ENCODE measurements at regions not wholly inside any gene's neighbourhood (a gene's known extent, or its start where the extent isn't known, plus 50 kb on each side); places are given as distances from the start of the nearest gene placed in this dataset.
"Not testable (repeated sequence)": the region's sequence is repeated elsewhere in the genome, so short reads cannot be mapped to it uniquely, and the experiment has no call there.

- peaks cover 29% of the 10 kb centered on the region for H3K9me3 ChIP-seq
- H3K9ac ChIP-seq, result no peak overlapping the region
- H3K27ac ChIP-seq, result no peak overlapping the region
- no peak overlapping the region for H3K4me2 ChIP-seq
- no peak overlapping the region for H3K4me3 ChIP-seq
- no peak for TF ChIP-seq Cebpa-rat (IDR thresholded peaks at IDR 0.05)
- H3K36me3 ChIP-seq, result peaks cover 5% of the 10 kb centered on the region; the same call in 1 of the 2 replicates
- no peaks in the 10 kb centered on the region for H4K20me1 ChIP-seq
- no peaks in the 10 kb centered on the region for H3K27me3 ChIP-seq
- no peaks in the 10 kb centered on the region for H3K4me1 ChIP-seq
Measured at GRCh38 chr18:38642711-38643110, 1077.1 kb upstream of the CELF4 start.

DNA sequence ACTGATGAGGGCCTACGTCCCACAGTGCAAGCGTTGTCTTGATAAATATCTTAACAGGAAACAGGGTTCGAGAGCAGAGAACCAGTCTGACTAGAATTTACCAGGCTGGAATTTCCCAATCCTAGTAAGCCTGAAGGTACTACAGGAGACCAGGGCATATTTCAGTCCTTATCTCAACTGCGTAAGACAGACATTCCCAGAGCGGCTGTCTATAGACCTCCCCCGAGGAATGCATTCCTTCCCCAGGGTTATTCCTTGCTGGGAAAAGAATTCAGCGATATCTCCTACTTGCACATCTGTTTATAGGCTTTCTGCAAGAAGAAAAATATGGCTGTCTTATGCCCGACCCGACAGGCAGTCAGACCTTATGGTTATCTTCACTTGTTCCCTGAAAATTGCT lies 1074.1 kb upstream of the CELF4 start:
- H3K4me2 ChIP-seq, H3K27me3 ChIP-seq, H4K20me1 ChIP-seq, H3K27ac ChIP-seq, H3K4me1 ChIP-seq, H3K36me3 ChIP-seq, H3K4me3 ChIP-seq, H3K9ac ChIP-seq: not testable (repeated sequence)
- H3K9me3 ChIP-seq, result peaks cover 39% of the 10 kb centered on the region

GRCh38 chr18:38635709-38636430 lies 1070.3 kb upstream of the CELF4 start:
- Histone ChIP-seq H3K27ac (no peak overlapping the region), H3K4me3 (no peak overlapping the region), H4K20me1 (no peaks in the 10 kb centered on the region), H3K27me3 (no peaks in the 10 kb centered on the region), H3K4me2 (no peak overlapping the region), H3K9me3 (peaks cover 49% of the 10 kb centered on the region), H3K4me1 (no peaks in the 10 kb centered on the region), H3K36me3 (peaks cover 5% of the 10 kb centered on the region; the same call in 1 of the 2 replicates), H3K9ac (no peak overlapping the region)
- TF ChIP-seq Cebpa-rat (IDR thresholded peaks at IDR 0.05), result no peak

GRCh38 chr18:38634117-38634516 lies 1068.5 kb upstream of the CELF4 start:
- no peak for TF ChIP-seq Cebpa-rat (IDR thresholded peaks at IDR 0.05)
- Histone ChIP-seq H3K27me3 (no peaks in the 10 kb centered on the region), H3K36me3 (peaks cover 3% of the 10 kb centered on the region; the same call in 1 of the 2 replicates), H3K4me2 (no peak overlapping the region), H3K9ac (no peak overlapping the region), H3K27ac (no peak overlapping the region), H3K4me1 (no peaks in the 10 kb centered on the region), H3K9me3 (peaks cover 33% of the 10 kb centered on the region), H3K4me3 (no peak overlapping the region), H4K20me1 (no peaks in the 10 kb centered on the region)

- H3K4me3 ChIP-seq, result no peak overlapping the region
Measured at GRCh38 chr18:38633333-38633732, 1067.7 kb upstream of the CELF4 start.

GRCh38 chr18:38619129-38619528 lies 1053.5 kb upstream of the CELF4 start:
- Histone ChIP-seq H3K27me3 (no peaks in the 10 kb centered on the region), H3K4me3 (no peak overlapping the region), H3K36me3 (no peaks in the 10 kb centered on the region; the same call in 1 of the 2 replicates), H3K9ac (no peak overlapping the region), H3K9me3 (peaks cover 29% of the 10 kb centered on the region; the same call in 1 of the 2 replicates), H3K4me1 (peaks cover 5% of the 10 kb centered on the region), H4K20me1 (no peaks in the 10 kb centered on the region), H3K27ac (no peak overlapping the region), H3K4me2 (no peak overlapping the region)
- TF ChIP-seq Cebpa-rat (IDR thresholded peaks at IDR 0.05), result no peak

More at GRCh38 chr18:38633333-38633732, 1067.7 kb upstream of the CELF4 start:
- H3K4me2 ChIP-seq, result no peak overlapping the region
- no peaks in the 10 kb centered on the region for H3K4me1 ChIP-seq
- H3K27me3 ChIP-seq, result no peaks in the 10 kb centered on the region
- H3K9me3 ChIP-seq, result peaks cover 26% of the 10 kb centered on the region
- TF ChIP-seq Cebpa-rat (IDR thresholded peaks at IDR 0.05), result no peak
- no peaks in the 10 kb centered on the region for H3K36me3 ChIP-seq
- H3K27ac ChIP-seq, result no peak overlapping the region
- H3K9ac ChIP-seq, result no peak overlapping the region
- no peaks in the 10 kb centered on the region for H4K20me1 ChIP-seq

DNA sequence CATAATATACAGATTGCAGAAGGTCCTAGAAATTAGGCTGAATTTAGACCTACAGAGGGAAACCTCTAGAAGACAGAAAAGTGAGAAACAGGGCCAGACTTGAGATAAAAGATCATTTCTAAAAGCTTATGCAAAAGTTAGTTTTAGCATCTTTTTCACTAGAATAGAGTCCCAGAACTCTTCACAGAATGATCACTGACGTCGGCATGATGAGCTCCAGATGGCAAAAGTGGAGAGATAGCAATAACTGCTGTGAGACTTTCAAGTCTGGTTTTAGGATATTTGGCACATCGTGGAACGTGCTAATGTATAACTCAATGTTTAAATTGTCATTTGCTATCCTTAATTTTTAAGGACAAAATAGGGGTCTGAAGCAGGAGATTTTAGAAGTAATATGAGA lies 1050.7 kb upstream of the CELF4 start:
- H3K27ac ChIP-seq, result no peak overlapping the region; the same call in 1 of the 2 replicates
- peaks cover 26% of the 10 kb centered on the region for H3K4me1 ChIP-seq
- H3K9me3 ChIP-seq, result peaks cover 29% of the 10 kb centered on the region; the same call in 1 of the 2 replicates
- H3K4me3 ChIP-seq, result no peak overlapping the region
- TF ChIP-seq Cebpa-rat (IDR thresholded peaks at IDR 0.05), result no peak
- H3K27me3 ChIP-seq, result no peaks in the 10 kb centered on the region
- H3K36me3 ChIP-seq, result no peaks in the 10 kb centered on the region; the same call in 1 of the 2 replicates
- H3K4me2 ChIP-seq, result no peak overlapping the region
- H4K20me1 ChIP-seq, result no peaks in the 10 kb centered on the region
- H3K9ac ChIP-seq, result no peak overlapping the region

GRCh38 chr18:38612904-38613303 lies 1047.3 kb upstream of the CELF4 start:
- H3K27me3 ChIP-seq, result no peaks in the 10 kb centered on the region

GRCh38 chr18:38611036-38611964 lies 1045.7 kb upstream of the CELF4 start:
- peak overlapping the region; percentile 71 for H3K9ac ChIP-seq
- H3K27me3 ChIP-seq, result no peaks in the 10 kb centered on the region
- H3K36me3 ChIP-seq, result no peaks in the 10 kb centered on the region; the same call in 1 of the 2 replicates
- peak overlapping the region; percentile 40; the same call in 1 of the 2 replicates for H3K4me3 ChIP-seq
- H3K9me3 ChIP-seq, result peaks cover 19% of the 10 kb centered on the region; the same call in 1 of the 2 replicates
- no peak for TF ChIP-seq Cebpa-rat (IDR thresholded peaks at IDR 0.05)
- H3K4me1 ChIP-seq, result peaks cover 69% of the 10 kb centered on the region
- H3K4me2 ChIP-seq, result peak overlapping the region; percentile 80
- peak overlapping the region; percentile 78 for H3K27ac ChIP-seq
- H4K20me1 ChIP-seq, result no peaks in the 10 kb centered on the region

More at GRCh38 chr18:38612904-38613303, 1047.3 kb upstream of the CELF4 start:
- Histone ChIP-seq H3K36me3 (no peaks in the 10 kb centered on the region; the same call in 1 of the 2 replicates), H3K9ac (no peak overlapping the region), H4K20me1 (no peaks in the 10 kb centered on the region), H3K4me1 (peaks cover 59% of the 10 kb centered on the region), H3K27ac (0 out of 2 replicates have a peak overlapping the region, but pooled peaks have one; percentile 14), H3K9me3 (peaks cover 24% of the 10 kb centered on the region; the same call in 1 of the 2 replicates), H3K4me3 (no peak overlapping the region), H3K4me2 (peak overlapping the region; percentile 80)
- no peak for TF ChIP-seq Cebpa-rat (IDR thresholded peaks at IDR 0.05)
